ENCODE measurements at regions not wholly inside any gene's neighbourhood (a gene's known extent, or its start where the extent isn't known, plus 50 kb on each side); places are given as distances from the start of the nearest gene placed in this dataset.

GRCh38 chr5:17735761-17736160, 101.5 kb downstream of the TAF11L14 start:
- TF ChIP-seq CTCF (conservative IDR thresholded peaks at IDR 0.05; ENCODE audit: low read depth, low read length) (no peak), POLR2A (IDR thresholded peaks at IDR 0.05; ENCODE audit: low read depth, low read length) (no peak), CEBPB (IDR thresholded peaks at IDR 0.05; ENCODE audit: low read depth, low read length) (no peak), FOS (IDR thresholded peaks at IDR 0.05; ENCODE audit: low read depth, low read length) (no peak), MAFK (IDR thresholded peaks at IDR 0.05; ENCODE audit: low read depth, low read length) (no peak), NFE2L2 (IDR thresholded peaks at IDR 0.05; ENCODE audit: low read depth, low read length) (no peak), BHLHE40 (IDR thresholded peaks at IDR 0.05; ENCODE audit: low read depth, low read length) (no peak), RFX5 (IDR thresholded peaks at IDR 0.05; ENCODE audit: low read depth, low read length) (no peak), RAD21 (IDR thresholded peaks at IDR 0.05; ENCODE audit: low read length) (no peak), USF2 (IDR thresholded peaks at IDR 0.05; ENCODE audit: low read depth, low read length) (no peak), RCOR1 (IDR thresholded peaks at IDR 0.05; ENCODE audit: insufficient replicate concordance, low read length) (no peak), MXI1 (IDR thresholded peaks at IDR 0.05; ENCODE audit: borderline replicate concordance, low read depth, low read length) (no peak), SMC3 (IDR thresholded peaks at IDR 0.05; ENCODE audit: low read depth, low read length) (no peak)

All from IMR-90 (cell line).